Endothelial cell of umbilical vein (primary cell): ENCODE measurements at regions not wholly inside any gene's neighbourhood (a gene's known extent, or its start where the extent isn't known, plus 50 kb on each side); places are given as distances from the start of the nearest gene placed in this dataset.

Experiments
- BruUV-seq: library from RNA; stranded (reverse); fragments of 400-500 nt; replicated peaks from 2 replicates; lab custom pipeline; 2021; lab: Mats Ljungman, UMichigan
- CTCF ChIA-PET: fragments of 300-600, 350-600 bp; sonication (Branson Sonifier 250); formaldehyde crosslinking; loops from one replicate; lab custom pipeline; 2021; ENCODE audit warnings: antibody characterized with exemption, inconsistent platforms; lab: Charles Lee
- POLR2A ChIA-PET: fragments of 300-600, 350-600 bp; sonication (Branson Sonifier 250); formaldehyde crosslinking; loops from one replicate; lab custom pipeline; 2021; ENCODE audit warnings: antibody characterized with exemption, inconsistent platforms; lab: Charles Lee
- DNase-seq: peaks from one replicate; pipeline ENCODE4 v3.0.0-alpha.2; 2011; ENCODE audit warnings: low read depth, low spot score
- FAIRE-seq: peaks from 2 replicates; lab custom pipeline; 2011; peaks lifted over from hg19 to GRCh38; lab: Jason Lieb, UNC
- H2AFZ ChIP-seq: 2 replicates; pipeline ENCODE4 v1.6.0; 2012; ENCODE audit warnings: low read depth, low read length, control low read depth, inconsistent platforms
- H3K27ac ChIP-seq: 2 replicates; pipeline ENCODE4 v1.5.1; 2011; ENCODE audit warnings: low read depth, mild to moderate bottlenecking, control low read depth, low read length, moderate library complexity; ENCODE audit not compliant: insufficient read depth
- H3K27me3 ChIP-seq, 2 experiments: 2 replicates each; pipeline versions ENCODE4 v1.6.0 to v1.6.1; 2011; ENCODE audit warnings: low read length in 2 of 2, mixed read lengths in 1 of 2; ENCODE audit not compliant: control insufficient read depth in 2 of 2, insufficient read depth in 2 of 2
- H3K36me3 ChIP-seq, 2 experiments: 2 replicates in 1 of 2; 3 replicates in 1 of 2; pipeline ENCODE4 v1.5.1; 2011; ENCODE audit warnings: low read length in 2 of 2, mild to moderate bottlenecking in 1 of 2, moderate library complexity in 1 of 2; ENCODE audit not compliant: control insufficient read depth in 2 of 2, insufficient read depth in 2 of 2; ENCODE audit errors: extremely low read depth in 1 of 2
- H3K4me1 ChIP-seq: 3 replicates; pipeline ENCODE4 v1.5.1; 2011; ENCODE audit warnings: mild to moderate bottlenecking, low read length; ENCODE audit not compliant: control insufficient read depth, insufficient read depth; ENCODE audit errors: extremely low read depth
- H3K4me2 ChIP-seq: 2 replicates; pipeline ENCODE4 v1.6.1; 2011; ENCODE audit warnings: low read length, control low read depth, mixed read lengths; ENCODE audit not compliant: insufficient read depth
- H3K4me3 ChIP-seq, 3 experiments: fragments of 200-600 bp in 1 of 3; sonication (generic), shearing (Covaris generic) in 1 of 3; replicated peaks in 1 of 3; 2 replicates each; pipeline ENCODE4 v1.5.1; 2011 to 2016; ENCODE audit warnings: control low read depth in 3 of 3, low read length in 3 of 3, mild to moderate bottlenecking in 2 of 3, inconsistent platforms in 1 of 3, low read depth in 1 of 3, moderate library complexity in 1 of 3; ENCODE audit not compliant: insufficient read depth in 1 of 3
- H3K79me2 ChIP-seq: 2 replicates; pipeline ENCODE4 v1.6.0; 2012; ENCODE audit warnings: low read length, inconsistent platforms; ENCODE audit not compliant: control insufficient read depth, insufficient read depth
- H3K9ac ChIP-seq: replicated peaks from 2 replicates; pipeline ENCODE3; 2011; ENCODE audit warnings: low read length, control low read depth; ENCODE audit not compliant: insufficient read depth; ENCODE audit errors: extremely low read depth
- H3K9me1 ChIP-seq: replicated peaks from 3 replicates; pipeline ENCODE4 v1.6.0; 2011; ENCODE audit warnings: mild to moderate bottlenecking, low read length; ENCODE audit not compliant: control insufficient read depth, insufficient read depth; ENCODE audit errors: extremely low read depth
- H3K9me3 ChIP-seq: replicated peaks from 2 replicates; pipeline ENCODE4 v1.5.1; 2012; ENCODE audit warnings: low read length, inconsistent platforms; ENCODE audit not compliant: control insufficient read depth, insufficient read depth
- H4K20me1 ChIP-seq: replicated peaks from 2 replicates; pipeline ENCODE3; 2011; ENCODE audit warnings: mild to moderate bottlenecking, low read length; ENCODE audit not compliant: control insufficient read depth, insufficient read depth; ENCODE audit errors: extremely low read depth
- EZH2 ChIP-seq: IDR thresholded peaks from 2 replicates; pipeline ENCODE4 v1.6.1; 2012; ENCODE audit warnings: borderline replicate concordance, low read depth, mild to moderate bottlenecking, moderate library complexity, low read length, inconsistent platforms; ENCODE audit not compliant: severe bottlenecking
- FOS ChIP-seq: IDR thresholded peaks from 2 replicates; pipeline ENCODE4 v1.6.1; 2011; ENCODE audit warnings: mild to moderate bottlenecking, low read length, moderate library complexity, borderline replicate concordance; ENCODE audit not compliant: insufficient read depth
- GATA2 ChIP-seq: IDR thresholded peaks from 2 replicates; pipeline ENCODE4 v1.7.0; 2011; ENCODE audit warnings: low read depth, mild to moderate bottlenecking, moderate library complexity, mixed read lengths, low read length; ENCODE audit not compliant: insufficient read length, insufficient read depth
- JUN ChIP-seq: IDR thresholded peaks from 2 replicates; pipeline ENCODE4 v1.6.1; 2011; ENCODE audit warnings: borderline replicate concordance, low read depth; ENCODE audit not compliant: insufficient read length, insufficient read depth
- MYC ChIP-seq: IDR thresholded peaks from one replicate; pipeline ENCODE4 v1.6.1; 2011; ENCODE audit warnings: mild to moderate bottlenecking, low read depth, low read length
- POLR2A ChIP-seq: IDR thresholded peaks from 2 replicates; pipeline ENCODE4 v1.6.1; 2012; ENCODE audit warnings: low read depth, mild to moderate bottlenecking, control low read depth, low read length
- POLR2AphosphoS5 ChIP-seq: IDR thresholded peaks from 2 replicates; pipeline ENCODE4 v1.6.1; 2012; ENCODE audit warnings: low read depth, mild to moderate bottlenecking, control low read depth, low read length, moderate library complexity; ENCODE audit not compliant: insufficient read depth
- dilution Hi-C: fragments of 300-500 bp; cut with MboI; formaldehyde crosslinking; loops from one replicate; pipeline ENCODE4 v1.15.0; 2019; ENCODE audit warnings: low sequenced_read_pairs; ENCODE audit not compliant: extremely low pct_ligation_motif_present
- intact Hi-C: fragments of 100-400 bp; cut with micrococcal nuclease; formaldehyde crosslinking; loops from one replicate; pipeline ENCODE4 v1.10.0; 2022
- TF ChIP-seq, protein P1 (sequence below): IDR thresholded peaks from 2 replicates; pipeline ENCODE4 v1.6.1; 2011; ENCODE audit not compliant: insufficient read depth, insufficient read length
- TF ChIP-seq, protein P2 (sequence below), 2 donors: IDR thresholded peaks; 1 replicate in 1 of 2; 2 replicates in 1 of 2; pipeline ENCODE4 v1.5.1; 2011; ENCODE audit warnings: low read length in 2 of 2, mild to moderate bottlenecking in 2 of 2, moderate library complexity in 2 of 2, control low read depth in 1 of 2, inconsistent platforms in 1 of 2, low read depth in 1 of 2; ENCODE audit not compliant: insufficient read depth in 1 of 2; ENCODE audit errors: extremely low read depth in 1 of 2

DNA sequence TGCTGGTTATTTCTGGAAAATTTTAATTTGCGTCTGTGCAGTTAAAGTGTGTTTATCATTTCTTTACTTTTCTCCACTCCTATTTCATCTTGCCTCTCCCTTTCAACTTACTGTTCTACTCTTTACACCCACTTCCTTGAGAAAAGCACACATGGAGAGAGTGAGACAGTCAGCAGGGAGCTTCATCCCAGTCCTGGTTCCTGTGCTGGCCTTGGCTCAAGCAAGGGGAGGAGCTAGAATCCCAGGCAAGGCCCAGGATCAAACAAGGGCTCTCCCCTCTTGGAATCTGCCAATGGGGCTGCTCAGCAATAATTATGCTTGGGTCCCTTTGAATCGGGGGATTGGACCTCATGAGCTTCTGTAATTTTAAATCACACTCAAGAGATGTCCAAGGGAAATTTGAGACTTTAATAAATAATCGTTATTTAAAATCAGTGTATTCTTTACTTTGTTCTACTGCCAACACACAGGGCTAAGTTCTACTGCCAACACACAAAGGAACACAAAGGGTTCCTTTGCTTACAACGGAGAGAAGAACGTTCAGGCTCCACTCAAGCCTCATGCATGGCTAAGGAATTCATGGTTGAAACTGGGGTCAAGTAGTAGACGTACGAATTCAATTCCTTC is 439.3 kb upstream of the DAB2 start:
- no peak overlapping the region for H3K4me3 ChIP-seq
- DNase-seq (no peak), FAIRE-seq (no peak)
- H2AFZ ChIP-seq = no peak overlapping the region
- H3K27me3 ChIP-seq = peaks cover 0 to 2% of the 10 kb centered on the region in 2 experiments
- no peaks in the 10 kb centered on the region for H3K36me3 ChIP-seq
- H3K9ac ChIP-seq = no peak overlapping the region
- no peak for TF ChIP-seq EZH2
- no peak for TF ChIP-seq POLR2A
- TF ChIP-seq FOS = no peak
- no peak for TF ChIP-seq GATA2
- TF ChIP-seq JUN = no peak
- no peaks in the 10 kb centered on the region for H3K79me2 ChIP-seq
- H3K27ac ChIP-seq = no peak overlapping the region
- no peaks in the 10 kb centered on the region for H4K20me1 ChIP-seq
- H3K9me3 ChIP-seq = no peaks in the 10 kb centered on the region
- H3K4me1 ChIP-seq = no peaks in the 10 kb centered on the region
- BruUV-seq = no TSS peak
- intact Hi-C loops = no loop called here
- ChIA-PET CTCF (interaction anchor here (1.3 kb wide), 1 partner anchor 21 kb away, joined by 3 read pairs; no protein-coding TSS in a partner anchor), POLR2A (no interaction called here)
- H3K4me2 ChIP-seq = no peak overlapping the region
- dilution Hi-C loops = no loop called here
- H3K9me1 ChIP-seq = no peaks in the 10 kb centered on the region

DNA sequence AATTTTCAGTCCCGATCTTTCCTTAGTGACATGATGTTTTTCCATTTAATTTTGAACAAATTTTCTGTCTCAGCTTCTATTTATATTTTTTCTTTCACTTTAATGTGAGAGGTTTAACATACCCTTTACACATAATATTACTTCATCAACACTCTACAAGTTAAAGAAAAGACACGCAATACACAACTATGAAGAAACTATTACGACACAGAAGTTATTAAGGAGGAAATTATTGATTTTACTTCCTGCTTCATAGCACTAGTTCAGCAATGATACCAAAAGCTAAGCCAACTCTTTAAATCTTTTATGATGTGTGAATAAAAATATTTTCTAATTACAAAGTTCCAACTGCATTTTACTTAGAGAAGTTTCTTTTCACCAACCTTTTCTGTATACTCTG is 432.3 kb upstream of the DAB2 start:
- Histone ChIP-seq H3K9ac (no peak overlapping the region), H3K9me1 (no peaks in the 10 kb centered on the region), H3K36me3 (no peaks in the 10 kb centered on the region), H3K9me3 (no peaks in the 10 kb centered on the region), H2AFZ (no peak overlapping the region), H3K79me2 (no peaks in the 10 kb centered on the region), H4K20me1 (no peaks in the 10 kb centered on the region), H3K4me2 (no peak overlapping the region), H3K4me3 (no peak overlapping the region), H3K27me3 (no peaks in the 10 kb centered on the region), H3K27ac (no peak overlapping the region), H3K4me1 (no peaks in the 10 kb centered on the region)
- ChIA-PET POLR2A (interaction anchor here (0.6 kb wide), 1 partner anchor 22 kb away, joined by 3 read pairs; no protein-coding TSS in a partner anchor), CTCF (no interaction called here)
- intact Hi-C loops = no loop called here
- dilution Hi-C loops = no loop called here
- DNase-seq (no peak), FAIRE-seq (no peak)
- TF ChIP-seq MYC = no peak
- no peak for TF ChIP-seq FOS
- TF ChIP-seq GATA2 = no peak
- TF ChIP-seq, protein P1, sequence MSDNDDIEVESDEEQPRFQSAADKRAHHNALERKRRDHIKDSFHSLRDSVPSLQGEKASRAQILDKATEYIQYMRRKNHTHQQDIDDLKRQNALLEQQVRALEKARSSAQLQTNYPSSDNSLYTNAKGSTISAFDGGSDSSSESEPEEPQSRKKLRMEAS = no peak
- TF ChIP-seq, protein P2, sequence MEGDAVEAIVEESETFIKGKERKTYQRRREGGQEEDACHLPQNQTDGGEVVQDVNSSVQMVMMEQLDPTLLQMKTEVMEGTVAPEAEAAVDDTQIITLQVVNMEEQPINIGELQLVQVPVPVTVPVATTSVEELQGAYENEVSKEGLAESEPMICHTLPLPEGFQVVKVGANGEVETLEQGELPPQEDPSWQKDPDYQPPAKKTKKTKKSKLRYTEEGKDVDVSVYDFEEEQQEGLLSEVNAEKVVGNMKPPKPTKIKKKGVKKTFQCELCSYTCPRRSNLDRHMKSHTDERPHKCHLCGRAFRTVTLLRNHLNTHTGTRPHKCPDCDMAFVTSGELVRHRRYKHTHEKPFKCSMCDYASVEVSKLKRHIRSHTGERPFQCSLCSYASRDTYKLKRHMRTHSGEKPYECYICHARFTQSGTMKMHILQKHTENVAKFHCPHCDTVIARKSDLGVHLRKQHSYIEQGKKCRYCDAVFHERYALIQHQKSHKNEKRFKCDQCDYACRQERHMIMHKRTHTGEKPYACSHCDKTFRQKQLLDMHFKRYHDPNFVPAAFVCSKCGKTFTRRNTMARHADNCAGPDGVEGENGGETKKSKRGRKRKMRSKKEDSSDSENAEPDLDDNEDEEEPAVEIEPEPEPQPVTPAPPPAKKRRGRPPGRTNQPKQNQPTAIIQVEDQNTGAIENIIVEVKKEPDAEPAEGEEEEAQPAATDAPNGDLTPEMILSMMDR (IDR thresholded peaks at IDR 0.05; ENCODE audit: extremely low read depth in 1 of 2, insufficient read depth in 1 of 2, low read depth in 1 of 2, low read length in 2 of 2) = no peak
- no peak for TF ChIP-seq POLR2A
- no peak for TF ChIP-seq JUN
- no peak for TF ChIP-seq EZH2
- TF ChIP-seq POLR2AphosphoS5 = no peak
- no TSS peak for BruUV-seq
